Right lung (tissue), 2 donors: ENCODE measurements at regions not wholly inside any gene's neighbourhood (a gene's known extent, or its start where the extent isn't known, plus 50 kb on each side); places are given as distances from the start of the nearest gene placed in this dataset.
"Not testable (repeated sequence)": the region's sequence is repeated elsewhere in the genome, so short reads cannot be mapped to it uniquely, and the experiment has no call there.

ENCODE experiments used
- DNase-seq, 2 donors: peaks; one replicate each; pipeline ENCODE4 v3.0.0-alpha.2; 2013

GRCh38 chr7:153638821-153639435 lies 413.3 kb upstream of the DPP6 start:
- no peak for DNase-seq

- DNase-seq: no peak
These were observed 411.6 kb upstream of the DPP6 start for GRCh38 chr7:153640586-153640985.

- DNase-seq: peak; percentile 40 to 43
These were observed 411.0 kb upstream of the DPP6 start for GRCh38 chr7:153641199-153641598.

GRCh38 chr7:153642989-153643388 lies 409.2 kb upstream of the DPP6 start:
- no peak for DNase-seq

- DNase-seq: no peak
These were observed 394.9 kb upstream of the DPP6 start for GRCh38 chr7:153657182-153657800.

- no peak for DNase-seq
These were observed 377.1 kb upstream of the DPP6 start for GRCh38 chr7:153675131-153675530.

- no peak for DNase-seq
These were observed 369.6 kb upstream of the DPP6 start for GRCh38 chr7:153682628-153683027.

GRCh38 chr7:153696242-153696641 lies 356.0 kb upstream of the DPP6 start:
- DNase-seq: no peak

- no peak for DNase-seq
These were observed 354.2 kb upstream of the DPP6 start for GRCh38 chr7:153698046-153698445.

GRCh38 chr7:153701678-153702077 lies 350.5 kb upstream of the DPP6 start:
- DNase-seq: no peak

- not testable (repeated sequence) for DNase-seq
These were observed 328.3 kb upstream of the DPP6 start for GRCh38 chr7:153723892-153724291.

GRCh38 chr7:153731504-153731903 lies 320.7 kb upstream of the DPP6 start:
- not testable (repeated sequence) for DNase-seq

GRCh38 chr7:153743434-153743833 lies 308.8 kb upstream of the DPP6 start:
- not testable (repeated sequence) for DNase-seq

- not testable (repeated sequence) for DNase-seq
These were observed 304.2 kb upstream of the DPP6 start for GRCh38 chr7:153747969-153748368.

- DNase-seq: not testable (repeated sequence)
These were observed 303.3 kb upstream of the DPP6 start for GRCh38 chr7:153748885-153749284.

GRCh38 chr7:153765869-153766268 lies 286.3 kb upstream of the DPP6 start:
- DNase-seq: not testable (repeated sequence)

GRCh38 chr7:153766926-153767325 lies 285.3 kb upstream of the DPP6 start:
- DNase-seq: not testable (repeated sequence)

GRCh38 chr7:153772966-153773365 lies 279.2 kb upstream of the DPP6 start:
- no peak for DNase-seq

GRCh38 chr7:153776940-153777339 lies 275.3 kb upstream of the DPP6 start:
- DNase-seq: not testable (repeated sequence)

- DNase-seq: not testable (repeated sequence)
These were observed 254.8 kb upstream of the DPP6 start for GRCh38 chr7:153797363-153797762.

GRCh38 chr7:153808117-153808516 lies 244.1 kb upstream of the DPP6 start:
- DNase-seq: no peak

- DNase-seq: no peak
These were observed 222.7 kb upstream of the DPP6 start for GRCh38 chr7:153829525-153829924.

GRCh38 chr7:153832160-153832559 lies 220.0 kb upstream of the DPP6 start:
- DNase-seq: no peak

GRCh38 chr7:153835103-153835502 lies 217.1 kb upstream of the DPP6 start:
- no peak for DNase-seq
